Gastrocnemius medialis (tissue), 4 donors: ENCODE measurements at regions not wholly inside any gene's neighbourhood (a gene's known extent, or its start where the extent isn't known, plus 50 kb on each side); places are given as distances from the start of the nearest gene placed in this dataset.

Experiments used
- CTCF ChIP-seq, 5 experiments: fragments of 450-650 bp in 3 of 5; fragments of 200-600 bp in 2 of 5; sonication (generic) in 2 of 5; IDR thresholded peaks in 4 of 5; conservative IDR thresholded peaks in 1 of 5; 1 replicate in 4 of 5; 2 replicates in 1 of 5; pipeline ENCODE4 v1.5.1; 2016 to 2019; ENCODE audit warnings: antibody characterized with exemption in 5 of 5, mild to moderate bottlenecking in 3 of 5, moderate library complexity in 3 of 5
- POLR2A ChIP-seq, 2 donors: fragments of 450-650 bp; IDR thresholded peaks; one replicate each; pipeline ENCODE4 v1.6.1; 2017; ENCODE audit warnings: antibody characterized with exemption in 2 of 2, mild to moderate bottlenecking in 2 of 2, moderate library complexity in 2 of 2

DNA sequence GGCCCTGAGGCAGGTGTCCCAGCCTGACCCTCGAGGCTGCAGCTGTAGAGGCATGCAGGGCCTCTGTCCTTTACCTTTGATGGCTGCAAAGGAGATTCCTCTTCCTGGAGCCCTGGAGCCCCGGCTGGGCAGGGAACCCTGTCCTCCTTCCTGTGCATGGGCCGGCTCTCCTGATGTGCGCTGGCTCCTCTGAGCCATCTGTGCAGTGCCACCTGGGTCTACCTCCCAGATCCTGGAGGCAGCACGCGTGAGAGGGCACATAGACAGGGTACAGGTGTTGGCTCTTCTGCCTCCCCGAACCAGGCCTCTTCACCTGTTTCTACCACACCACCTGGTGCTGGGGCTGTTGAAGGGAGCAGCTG lies 115.1 kb downstream of the BEGAIN start:
- TF ChIP-seq CTCF (IDR thresholded peaks at IDR 0.05 in 4 of 5, conservative IDR thresholded peaks at IDR 0.05 in 1 of 5) (no peak), POLR2A (IDR thresholded peaks at IDR 0.05) (no peak)
